Breast epithelium (tissue), 4 donors: ENCODE measurements at regions not wholly inside any gene's neighbourhood (a gene's known extent, or its start where the extent isn't known, plus 50 kb on each side); places are given as distances from the start of the nearest gene placed in this dataset.

ENCODE experiments used
- DNase-seq, 2 donors: peaks; one replicate each; pipeline ENCODE4 v3.0.0-alpha.2; 2019; ENCODE audit warnings: low spot score in 2 of 2
- H3K27ac ChIP-seq, 2 donors: fragments of 200-600 bp; sonication (generic) in 1 of 2; one replicate each; pipeline ENCODE4 v1.5.1; 2016 to 2019; ENCODE audit warnings: mild to moderate bottlenecking in 1 of 2
- H3K27me3 ChIP-seq, 2 donors: fragments of 200-600 bp; sonication (generic) in 1 of 2; one replicate each; pipeline versions ENCODE4 v1.5.1 to v1.6.0; 2017 to 2019; ENCODE audit warnings: control low read depth in 1 of 2, mild to moderate bottlenecking in 1 of 2
- H3K36me3 ChIP-seq: fragments of 200-600 bp; one replicate; pipeline ENCODE4 v1.5.1; 2019
- H3K4me1 ChIP-seq, 2 donors: fragments of 200-600 bp; sonication (generic); one replicate each; pipeline ENCODE4 v1.5.1; 2016 to 2019; ENCODE audit warnings: control low read depth in 1 of 2
- H3K4me3 ChIP-seq, 3 donors: fragments of 200-600 bp; sonication (generic); 1 replicate in 2 of 3; 2 replicates in 1 of 3; pipeline ENCODE4 v1.5.1; 2016 to 2019; ENCODE audit warnings: mild to moderate bottlenecking in 3 of 3, moderate library complexity in 2 of 3
- H3K9me3 ChIP-seq, 2 donors: fragments of 200-600 bp; sonication (generic) in 1 of 2; one replicate each; pipeline ENCODE4 v1.5.1; 2016 to 2019; ENCODE audit warnings: control low read depth in 1 of 2
- CTCF ChIP-seq, 3 donors: fragments of 450-650 bp; IDR thresholded peaks; one replicate each; pipeline ENCODE4 v1.5.1; 2016 to 2017; ENCODE audit warnings: antibody characterized with exemption in 3 of 3, mild to moderate bottlenecking in 3 of 3, moderate library complexity in 3 of 3
- POLR2A ChIP-seq: fragments of 450-650 bp; IDR thresholded peaks from one replicate; pipeline ENCODE4 v1.6.1; 2016; ENCODE audit warnings: antibody characterized with exemption, mild to moderate bottlenecking, moderate library complexity
- POLR2AphosphoS5 ChIP-seq, 3 donors: sonication (generic); formaldehyde crosslinking; IDR thresholded peaks; one replicate each; pipeline ENCODE4 v1.6.1; 2017; ENCODE audit warnings: antibody characterized with exemption in 3 of 3
- intact Hi-C: fragments of 100-400 bp; cut with DNase I; formaldehyde crosslinking; loops from one replicate; pipeline ENCODE4 v1.15.1; 2023; ENCODE audit warnings: low total_unique reads

GRCh38 chr13:64510747-64511146 lies 2719.4 kb downstream of the PCDH9 start:
- H3K36me3 ChIP-seq = no peaks in the 10 kb centered on the region
- H3K4me3 ChIP-seq = no peak overlapping the region
- DNase-seq = no peak
- H3K27me3 ChIP-seq = no peaks in the 10 kb centered on the region
- H3K9me3 ChIP-seq = peaks cover 0 to 9% of the 10 kb centered on the region in 2 donors
- TF ChIP-seq POLR2A = no peak
- TF ChIP-seq CTCF (IDR thresholded peaks at IDR 0.05) = no peak
- TF ChIP-seq POLR2AphosphoS5 (IDR thresholded peaks at IDR 0.05) = no peak
- no peaks in the 10 kb centered on the region for H3K4me1 ChIP-seq
- intact Hi-C loops = no loop called here
- no peak overlapping the region for H3K27ac ChIP-seq

- DNase-seq = no peak
- Histone ChIP-seq H3K27ac (no peak overlapping the region), H3K36me3 (no peaks in the 10 kb centered on the region), H3K4me1 (no peaks in the 10 kb centered on the region), H3K27me3 (no peaks in the 10 kb centered on the region), H3K4me3 (no peak overlapping the region), H3K9me3 (no peaks in the 10 kb centered on the region)
- TF ChIP-seq POLR2A = no peak
- no peak for TF ChIP-seq POLR2AphosphoS5 (IDR thresholded peaks at IDR 0.05)
- no peak for TF ChIP-seq CTCF (IDR thresholded peaks at IDR 0.05)
- intact Hi-C loops = loop anchor here (10.0 kb wide), 1 partner anchor 69 kb away; no protein-coding TSS in a partner anchor
Measured at GRCh38 chr13:64506246-64506645, 2723.9 kb downstream of the PCDH9 start.

- intact Hi-C loops = loop anchor here (10.0 kb wide), 1 partner anchor 69 kb away; no protein-coding TSS in a partner anchor
- no peaks in the 10 kb centered on the region for H3K27me3 ChIP-seq
- no peaks in the 10 kb centered on the region for H3K9me3 ChIP-seq
- H3K4me1 ChIP-seq = no peaks in the 10 kb centered on the region
- no peak overlapping the region for H3K27ac ChIP-seq
- DNase-seq = no peak
- no peak overlapping the region for H3K4me3 ChIP-seq
- no peaks in the 10 kb centered on the region for H3K36me3 ChIP-seq
- TF ChIP-seq POLR2A = no peak
- no peak for TF ChIP-seq POLR2AphosphoS5 (IDR thresholded peaks at IDR 0.05)
- TF ChIP-seq CTCF (IDR thresholded peaks at IDR 0.05) = no peak
Measured at GRCh38 chr13:64505336-64505910, 2724.7 kb downstream of the PCDH9 start.

- H3K4me3 ChIP-seq = no peak overlapping the region
- TF ChIP-seq POLR2A (no peak), POLR2AphosphoS5 (IDR thresholded peaks at IDR 0.05) (no peak), CTCF (IDR thresholded peaks at IDR 0.05) (no peak)
- no peaks in the 10 kb centered on the region for H3K9me3 ChIP-seq
- no peak for DNase-seq
- no peaks in the 10 kb centered on the region for H3K27me3 ChIP-seq
- no peaks in the 10 kb centered on the region for H3K4me1 ChIP-seq
- intact Hi-C loops = no loop called here
- H3K27ac ChIP-seq = no peak overlapping the region
- H3K36me3 ChIP-seq = no peaks in the 10 kb centered on the region
Measured at GRCh38 chr13:64488731-64489130, 2741.4 kb downstream of the PCDH9 start.

GRCh38 chr13:64482373-64482772 lies 2747.8 kb downstream of the PCDH9 start:
- no peaks in the 10 kb centered on the region for H3K9me3 ChIP-seq
- no peak overlapping the region for H3K27ac ChIP-seq
- H3K27me3 ChIP-seq = no peaks in the 10 kb centered on the region
- no peak for DNase-seq
- H3K4me3 ChIP-seq = no peak overlapping the region
- H3K4me1 ChIP-seq = no peaks in the 10 kb centered on the region
- intact Hi-C loops = no loop called here
- no peak for TF ChIP-seq POLR2A
- TF ChIP-seq CTCF (IDR thresholded peaks at IDR 0.05) = no peak
- TF ChIP-seq POLR2AphosphoS5 (IDR thresholded peaks at IDR 0.05) = no peak
- no peaks in the 10 kb centered on the region for H3K36me3 ChIP-seq
